Transverse colon (tissue), 4 donors: ENCODE measurements at regions not wholly inside any gene's neighbourhood (a gene's known extent, or its start where the extent isn't known, plus 50 kb on each side); places are given as distances from the start of the nearest gene placed in this dataset.

Experiments used
- EP300 ChIP-seq: sonication (generic); formaldehyde crosslinking; IDR thresholded peaks from one replicate; pipeline ENCODE4 v1.6.1; 2017; ENCODE audit warnings: antibody characterized with exemption, low read depth
- POLR2A ChIP-seq: fragments of 450-650 bp; IDR thresholded peaks from one replicate; pipeline ENCODE4 v1.6.1; 2016; ENCODE audit warnings: antibody characterized with exemption, mild to moderate bottlenecking, moderate library complexity
- POLR2AphosphoS5 ChIP-seq, 3 donors: sonication (generic); formaldehyde crosslinking; IDR thresholded peaks; one replicate each; pipeline ENCODE4 v1.6.1; 2016; ENCODE audit warnings: antibody characterized with exemption in 3 of 3
- TF ChIP-seq, protein P1 (sequence below), 5 experiments: fragments of 200-600 bp in 3 of 5; fragments of 450-650 bp in 2 of 5; sonication (generic) in 3 of 5; IDR thresholded peaks; 1 replicate in 2 of 5; 2 replicates in 3 of 5; pipeline ENCODE4 v1.5.1; 2016 to 2017; ENCODE audit warnings: antibody characterized with exemption in 5 of 5, inconsistent platforms in 3 of 5, mild to moderate bottlenecking in 2 of 5, moderate library complexity in 1 of 5

GRCh38 chr18:56455141-56455540 lies 183.3 kb downstream of the TXNL1 start:
- TF ChIP-seq POLR2A (no peak), POLR2AphosphoS5 (IDR thresholded peaks at IDR 0.05) (no peak), EP300 (no peak)
- TF ChIP-seq, protein P1, sequence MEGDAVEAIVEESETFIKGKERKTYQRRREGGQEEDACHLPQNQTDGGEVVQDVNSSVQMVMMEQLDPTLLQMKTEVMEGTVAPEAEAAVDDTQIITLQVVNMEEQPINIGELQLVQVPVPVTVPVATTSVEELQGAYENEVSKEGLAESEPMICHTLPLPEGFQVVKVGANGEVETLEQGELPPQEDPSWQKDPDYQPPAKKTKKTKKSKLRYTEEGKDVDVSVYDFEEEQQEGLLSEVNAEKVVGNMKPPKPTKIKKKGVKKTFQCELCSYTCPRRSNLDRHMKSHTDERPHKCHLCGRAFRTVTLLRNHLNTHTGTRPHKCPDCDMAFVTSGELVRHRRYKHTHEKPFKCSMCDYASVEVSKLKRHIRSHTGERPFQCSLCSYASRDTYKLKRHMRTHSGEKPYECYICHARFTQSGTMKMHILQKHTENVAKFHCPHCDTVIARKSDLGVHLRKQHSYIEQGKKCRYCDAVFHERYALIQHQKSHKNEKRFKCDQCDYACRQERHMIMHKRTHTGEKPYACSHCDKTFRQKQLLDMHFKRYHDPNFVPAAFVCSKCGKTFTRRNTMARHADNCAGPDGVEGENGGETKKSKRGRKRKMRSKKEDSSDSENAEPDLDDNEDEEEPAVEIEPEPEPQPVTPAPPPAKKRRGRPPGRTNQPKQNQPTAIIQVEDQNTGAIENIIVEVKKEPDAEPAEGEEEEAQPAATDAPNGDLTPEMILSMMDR (IDR thresholded peaks at IDR 0.05): no peak
